Suppressor macrophage treated with lipopolysaccharide for 4 hours (primary cell): ENCODE measurements at regions not wholly inside any gene's neighbourhood (a gene's known extent, or its start where the extent isn't known, plus 50 kb on each side); places are given as distances from the start of the nearest gene placed in this dataset.
"Not testable (repeated sequence)": the region's sequence is repeated elsewhere in the genome, so short reads cannot be mapped to it uniquely, and the experiment has no call there.

Source experiments
- DNase-seq: peaks from one replicate; pipeline ENCODE4 v3.0.0-alpha.2; 2020

- not testable (repeated sequence) for DNase-seq
These were observed 53.9 kb downstream of the CDRT15L2 start for GRCh38 chr17:20633268-20634059.

- DNase-seq = not testable (repeated sequence)
These were observed 60.6 kb downstream of the CDRT15L2 start for GRCh38 chr17:20640147-20640546.

GRCh38 chr17:20646661-20647272, 67.2 kb downstream of the CDRT15L2 start:
- peak; percentile 19 for DNase-seq

- DNase-seq = peak; percentile 41
These were observed 69.7 kb downstream of the CDRT15L2 start for GRCh38 chr17:20649097-20649767.

GRCh38 chr17:20651022-20651421, 71.5 kb downstream of the CDRT15L2 start:
- not testable (repeated sequence) for DNase-seq

- not testable (repeated sequence) for DNase-seq
These were observed 72.2 kb downstream of the CDRT15L2 start for GRCh38 chr17:20651736-20652135.

GRCh38 chr17:20653391-20653790, 73.9 kb downstream of the CDRT15L2 start:
- not testable (repeated sequence) for DNase-seq

GRCh38 chr17:20654114-20654513, 74.6 kb downstream of the CDRT15L2 start:
- DNase-seq = peak; percentile 4

GRCh38 chr17:20654575-20654974, 75.1 kb downstream of the CDRT15L2 start:
- not testable (repeated sequence) for DNase-seq

- DNase-seq = peak; percentile 5
These were observed 85.8 kb downstream of the CDRT15L2 start for GRCh38 chr17:20665103-20665955.

GRCh38 chr17:20666689-20667088, 87.2 kb downstream of the CDRT15L2 start:
- peak; percentile 21 for DNase-seq

GRCh38 chr17:20667712-20668111, 88.2 kb downstream of the CDRT15L2 start:
- peak; percentile 12 for DNase-seq

GRCh38 chr17:20668316-20668715, 88.8 kb downstream of the CDRT15L2 start:
- DNase-seq = not testable (repeated sequence)

- not testable (repeated sequence) for DNase-seq
These were observed 89.3 kb downstream of the CDRT15L2 start for GRCh38 chr17:20668868-20669267.

- DNase-seq = not testable (repeated sequence)
These were observed 91.0 kb downstream of the CDRT15L2 start for GRCh38 chr17:20670506-20670905.

GRCh38 chr17:20674374-20674773, 94.8 kb downstream of the CDRT15L2 start:
- not testable (repeated sequence) for DNase-seq

- not testable (repeated sequence) for DNase-seq
These were observed 96.2 kb downstream of the CDRT15L2 start for GRCh38 chr17:20675707-20676106.

GRCh38 chr17:20676656-20677055, 97.1 kb downstream of the CDRT15L2 start:
- not testable (repeated sequence) for DNase-seq

GRCh38 chr17:20677469-20677868, 97.9 kb downstream of the CDRT15L2 start:
- not testable (repeated sequence) for DNase-seq

- DNase-seq = not testable (repeated sequence)
These were observed 98.9 kb downstream of the CDRT15L2 start for GRCh38 chr17:20678424-20678823.

GRCh38 chr17:20681746-20682722, 102.5 kb downstream of the CDRT15L2 start:
- not testable (repeated sequence) for DNase-seq
